Stimulated activated CD4-positive, alpha-beta T cell treated with anti-CD3 and anti-CD28 coated beads, Interleukin-4, amount 100 ng/mL, for 24 hours (primary cell): ENCODE measurements at regions not wholly inside any gene's neighbourhood (a gene's known extent, or its start where the extent isn't known, plus 50 kb on each side); places are given as distances from the start of the nearest gene placed in this dataset.

Source experiments
- DNase-seq: peaks from one replicate; pipeline ENCODE4 v3.0.0-alpha.2; 2020

GRCh38 chr18:66724664-66725356 is 120.9 kb upstream of the CDH19 start:
- DNase-seq = no peak

DNA sequence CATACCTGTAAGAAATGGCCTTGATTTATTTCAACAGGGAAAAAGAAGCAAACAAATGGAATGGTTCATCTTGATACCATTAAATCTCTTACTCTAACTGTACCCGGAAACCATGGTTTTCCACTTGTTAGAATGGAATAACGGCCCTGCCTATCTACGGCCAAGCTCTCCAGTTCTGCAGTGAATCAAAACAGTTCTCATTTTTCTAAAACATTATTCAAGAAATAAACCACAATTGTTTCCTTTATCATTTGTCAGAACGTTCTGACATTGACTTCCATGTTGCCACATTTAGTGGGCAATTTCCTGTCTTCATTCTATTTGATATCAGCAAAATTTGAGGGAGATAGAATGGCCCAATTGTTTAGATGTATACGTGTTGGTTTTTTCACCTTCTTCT is 118.8 kb upstream of the CDH19 start:
- no peak for DNase-seq

DNA sequence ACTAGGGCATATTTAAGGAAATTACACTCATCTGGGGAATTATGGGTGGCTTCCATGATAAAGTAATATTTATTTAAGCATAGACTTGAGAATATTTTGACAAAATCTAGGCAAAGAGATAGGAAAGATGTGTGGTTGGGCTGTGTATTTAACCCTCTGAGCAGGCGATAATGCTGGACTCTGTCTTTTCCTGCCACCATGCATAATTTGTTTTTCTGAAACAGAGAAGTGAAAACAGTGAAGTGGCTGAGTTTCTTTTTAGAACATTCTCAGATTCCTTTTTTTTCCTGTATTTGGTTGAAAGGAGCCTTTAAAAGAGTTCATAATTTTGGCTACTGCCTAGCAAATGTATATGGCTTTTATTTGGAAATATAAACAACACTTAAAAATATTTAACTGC is 104.8 kb upstream of the CDH19 start:
- no peak for DNase-seq

- DNase-seq = no peak
Observed at GRCh38 chr18:66707473-66707872, 103.6 kb upstream of the CDH19 start.

- DNase-seq = no peak
Observed at GRCh38 chr18:66695281-66695680, 91.4 kb upstream of the CDH19 start.

DNA sequence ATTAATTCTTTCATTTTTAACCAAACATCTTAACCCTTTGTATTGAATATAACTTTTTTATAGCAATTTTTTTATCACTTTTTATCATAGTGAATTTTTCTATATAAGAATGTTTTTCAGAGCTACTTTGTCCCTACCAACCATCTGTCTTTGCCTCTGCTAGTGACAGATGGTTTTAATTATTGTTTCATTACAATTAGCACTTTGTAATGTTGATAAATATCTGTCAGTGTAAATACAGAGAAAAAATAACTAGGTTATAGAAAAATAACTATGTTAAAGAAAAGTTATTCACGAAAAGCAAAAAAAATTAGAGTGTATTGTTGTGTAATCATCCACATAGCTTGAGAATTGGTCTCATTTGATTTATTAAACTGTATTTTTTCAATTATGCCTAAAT is 91.0 kb upstream of the CDH19 start:
- DNase-seq = no peak

DNA sequence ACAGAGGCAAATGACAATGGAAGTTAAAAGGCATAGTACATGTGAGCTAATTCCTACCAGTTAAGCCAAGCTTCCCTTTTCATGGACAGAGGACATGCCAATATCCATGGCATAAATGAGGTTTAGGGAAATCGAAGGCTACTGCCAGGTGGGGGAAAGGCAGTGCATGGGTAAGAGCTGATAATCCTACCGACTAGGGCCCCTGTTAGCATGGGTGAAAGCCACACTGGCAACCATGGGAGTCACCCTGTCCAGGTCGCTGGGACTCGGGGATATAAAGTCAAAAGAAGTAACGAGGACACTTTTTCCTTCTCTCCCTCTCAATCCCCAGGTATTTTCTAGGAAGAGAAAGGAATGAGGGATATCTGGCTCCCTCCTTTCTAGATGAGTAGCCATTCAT is 83.7 kb upstream of the CDH19 start:
- DNase-seq = no peak

DNA sequence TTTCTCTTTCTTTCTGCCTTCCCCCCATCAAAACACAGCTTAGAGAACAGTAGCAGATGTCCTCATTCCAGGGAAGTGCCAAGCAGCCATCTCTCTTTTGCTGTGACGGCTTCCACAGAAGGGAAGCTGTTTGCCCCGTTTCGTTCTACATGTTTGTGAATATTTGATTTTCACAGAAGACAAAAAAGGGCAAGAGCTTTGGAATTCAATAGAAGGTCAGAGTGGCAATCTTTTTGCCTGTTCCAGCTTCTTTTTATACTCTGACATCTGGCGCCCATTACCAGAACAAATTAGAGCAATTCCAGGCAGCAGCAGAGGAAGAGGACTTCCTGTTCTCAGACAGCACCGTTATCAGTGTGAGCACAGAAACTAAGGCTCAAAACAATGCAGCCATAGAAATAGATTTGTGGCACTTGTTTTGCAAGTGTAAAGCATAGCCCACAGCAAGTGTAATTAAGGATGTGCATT is 79.0 kb upstream of the CDH19 start:
- no peak for DNase-seq

DNA sequence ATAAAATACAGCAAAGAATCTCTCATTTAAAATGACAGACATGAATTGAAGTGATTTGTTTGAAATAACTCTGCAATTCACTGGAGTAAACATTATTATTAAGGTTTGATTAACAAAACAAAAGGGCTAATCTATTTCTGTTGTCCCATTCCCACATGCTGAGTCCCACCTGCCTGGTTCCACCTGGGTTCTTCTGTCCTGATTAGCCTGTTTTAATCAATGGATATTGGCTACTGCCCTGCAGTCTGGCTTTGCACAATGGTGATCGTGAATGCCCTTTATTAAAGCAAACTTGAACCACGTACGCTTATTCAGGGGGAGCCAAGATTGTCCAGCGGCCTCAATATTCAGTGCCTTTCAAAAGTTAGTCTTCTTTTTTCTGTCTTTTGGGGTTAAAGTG is 72.8 kb upstream of the CDH19 start:
- DNase-seq = no peak

- no peak for DNase-seq
Observed at GRCh38 chr18:66674286-66674685, 70.4 kb upstream of the CDH19 start.

- DNase-seq = no peak
Observed at GRCh38 chr18:66668706-66669105, 64.8 kb upstream of the CDH19 start.

DNA sequence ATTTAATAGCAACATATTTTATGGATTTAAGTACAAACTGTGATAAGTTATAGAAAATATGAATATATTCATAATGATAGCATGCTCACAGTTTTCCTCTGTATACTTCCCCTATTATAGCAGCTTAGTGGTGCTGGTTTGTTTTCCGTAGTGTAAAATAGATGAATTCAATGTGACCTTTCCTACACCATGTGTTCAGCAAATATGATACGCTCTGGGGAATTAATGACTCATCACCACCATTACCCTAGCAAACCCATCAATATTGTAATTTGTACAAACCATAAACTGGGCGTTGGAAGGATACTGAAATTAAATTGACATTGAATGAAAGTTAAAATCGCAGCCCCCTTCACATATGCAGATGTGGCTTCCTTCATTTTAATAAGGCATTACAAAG is 58.7 kb upstream of the CDH19 start:
- no peak for DNase-seq

- DNase-seq = no peak
Observed at GRCh38 chr18:66655407-66655806, 51.5 kb upstream of the CDH19 start.
